EH (cell line): ENCODE measurements at regions not wholly inside any gene's neighbourhood (a gene's known extent, or its start where the extent isn't known, plus 50 kb on each side); places are given as distances from the start of the nearest gene placed in this dataset.

Experiments
- DNase-seq: peaks from one replicate; pipeline ENCODE4 v3.0.0-alpha.2; 2015; ENCODE audit warnings: low read depth

GRCh38 chr1:25081496-25081895, 150.8 kb downstream of the SYF2 start:
- no peak for DNase-seq

- DNase-seq, result peak; percentile 39
These were observed 150.5 kb upstream of the RUNX3 start for GRCh38 chr1:25080294-25081209.

- no peak for DNase-seq
These were observed 149.0 kb upstream of the RUNX3 start for GRCh38 chr1:25079048-25079447.

GRCh38 chr1:25074351-25075227, 144.5 kb upstream of the RUNX3 start:
- DNase-seq, result no peak

GRCh38 chr1:25073640-25074270, 143.7 kb upstream of the RUNX3 start:
- no peak for DNase-seq

- no peak for DNase-seq
These were observed 142.4 kb upstream of the RUNX3 start for GRCh38 chr1:25072461-25072860.

- DNase-seq, result no peak
These were observed 138.8 kb upstream of the RUNX3 start for GRCh38 chr1:25068829-25069228.

- DNase-seq, result no peak
These were observed 138.2 kb upstream of the RUNX3 start for GRCh38 chr1:25068316-25068715.

GRCh38 chr1:25067518-25068251, 137.6 kb upstream of the RUNX3 start:
- DNase-seq, result no peak

- DNase-seq, result no peak
These were observed 136.8 kb upstream of the RUNX3 start for GRCh38 chr1:25066731-25067517.

GRCh38 chr1:25066256-25066655, 136.2 kb upstream of the RUNX3 start:
- peak; percentile 36 for DNase-seq

- DNase-seq, result peak; percentile 89
These were observed 135.7 kb upstream of the RUNX3 start for GRCh38 chr1:25065795-25066238.

GRCh38 chr1:25065321-25065721, 135.2 kb upstream of the RUNX3 start:
- no peak for DNase-seq

- no peak for DNase-seq
These were observed 134.6 kb upstream of the RUNX3 start for GRCh38 chr1:25064465-25065240.

GRCh38 chr1:25063591-25064416, 133.7 kb upstream of the RUNX3 start:
- peak; percentile 68 for DNase-seq

- DNase-seq, result no peak
These were observed 132.7 kb upstream of the RUNX3 start for GRCh38 chr1:25062621-25063255.

GRCh38 chr1:25061261-25061995, 131.4 kb upstream of the RUNX3 start:
- no peak for DNase-seq

- no peak for DNase-seq
These were observed 127.1 kb upstream of the RUNX3 start for GRCh38 chr1:25057188-25057587.
